PC-9 (cell line): ENCODE measurements at regions not wholly inside any gene's neighbourhood (a gene's known extent, or its start where the extent isn't known, plus 50 kb on each side); places are given as distances from the start of the nearest gene placed in this dataset.

Experiments
- CTCF ChIP-seq: fragments of 200-600 bp; sonication (generic); conservative IDR thresholded peaks from 2 replicates; pipeline ENCODE4 v1.6.1; 2017; ENCODE audit warnings: mixed run types, antibody characterized with exemption, mild to moderate bottlenecking, moderate library complexity
- EZH2 ChIP-seq: fragments of 200-600 bp; sonication (generic); IDR thresholded peaks from 2 replicates; pipeline ENCODE4 v1.8.0; 2017; ENCODE audit warnings: antibody characterized with exemption, low read depth

GRCh38 chr4:146108756-146109155 lies 66.8 kb upstream of the LSM6 start:
- no peak for TF ChIP-seq CTCF
- TF ChIP-seq EZH2, result no peak
